Renal cortex interstitium (tissue), 11 donors: ENCODE measurements at regions not wholly inside any gene's neighbourhood (a gene's known extent, or its start where the extent isn't known, plus 50 kb on each side); places are given as distances from the start of the nearest gene placed in this dataset.

Experiments used
- DNase-seq, 11 donors: peaks; one replicate each; pipeline ENCODE4 v3.0.0-alpha.2; 2013; ENCODE audit warnings: low read depth in 9 of 11, low spot score in 4 of 11; ENCODE audit errors: extremely low read depth in 1 of 11

DNA sequence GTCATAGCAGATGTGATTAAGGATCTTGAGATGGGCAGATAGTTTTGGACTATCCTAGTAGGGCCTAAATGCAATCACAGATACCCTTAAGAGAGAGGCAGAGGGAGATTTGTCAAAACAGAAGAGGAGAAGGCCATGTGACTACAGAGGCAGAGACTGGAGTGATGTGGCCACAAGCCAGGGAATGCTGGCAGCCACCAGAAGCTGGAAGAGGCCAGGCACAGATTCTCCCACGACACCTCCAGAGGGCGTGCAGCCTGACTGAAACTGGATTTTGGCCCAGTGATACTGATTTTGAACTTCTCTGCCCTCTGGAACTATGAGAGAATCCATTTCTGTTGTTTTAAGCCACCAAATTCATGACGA lies 52.1 kb upstream of the EPS8L3 start:
- DNase-seq: no peak

- DNase-seq: no peak
These were observed 51.5 kb upstream of the EPS8L3 start for GRCh38 chr1:109814993-109815786.

- DNase-seq: no peak
These were observed 50.5 kb upstream of the EPS8L3 start for GRCh38 chr1:109814223-109814622.
